ENCODE measurements at regions not wholly inside any gene's neighbourhood (a gene's known extent, or its start where the extent isn't known, plus 50 kb on each side); places are given as distances from the start of the nearest gene placed in this dataset.

DNA sequence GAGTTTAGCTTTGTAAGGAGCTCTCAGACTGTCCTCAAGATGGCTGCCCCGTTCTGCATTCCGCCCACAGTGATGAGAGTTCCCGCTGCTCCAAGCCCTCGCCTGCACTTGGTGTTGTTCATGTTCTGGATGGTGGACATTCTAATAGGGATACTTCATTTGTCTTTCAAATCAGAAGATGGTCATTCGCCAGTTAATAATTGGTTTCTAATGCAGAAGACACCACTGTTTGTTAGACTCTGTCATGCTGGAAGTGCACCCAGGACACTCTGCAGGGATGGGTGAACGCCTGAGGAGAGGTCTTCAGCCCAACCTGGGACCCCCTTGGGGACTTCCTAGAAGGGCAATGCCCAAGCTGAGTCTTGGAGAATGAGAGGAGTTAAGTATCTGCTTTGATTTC is 836.4 kb downstream of the TBC1D22A start:
- TF ChIP-seq, protein P1, sequence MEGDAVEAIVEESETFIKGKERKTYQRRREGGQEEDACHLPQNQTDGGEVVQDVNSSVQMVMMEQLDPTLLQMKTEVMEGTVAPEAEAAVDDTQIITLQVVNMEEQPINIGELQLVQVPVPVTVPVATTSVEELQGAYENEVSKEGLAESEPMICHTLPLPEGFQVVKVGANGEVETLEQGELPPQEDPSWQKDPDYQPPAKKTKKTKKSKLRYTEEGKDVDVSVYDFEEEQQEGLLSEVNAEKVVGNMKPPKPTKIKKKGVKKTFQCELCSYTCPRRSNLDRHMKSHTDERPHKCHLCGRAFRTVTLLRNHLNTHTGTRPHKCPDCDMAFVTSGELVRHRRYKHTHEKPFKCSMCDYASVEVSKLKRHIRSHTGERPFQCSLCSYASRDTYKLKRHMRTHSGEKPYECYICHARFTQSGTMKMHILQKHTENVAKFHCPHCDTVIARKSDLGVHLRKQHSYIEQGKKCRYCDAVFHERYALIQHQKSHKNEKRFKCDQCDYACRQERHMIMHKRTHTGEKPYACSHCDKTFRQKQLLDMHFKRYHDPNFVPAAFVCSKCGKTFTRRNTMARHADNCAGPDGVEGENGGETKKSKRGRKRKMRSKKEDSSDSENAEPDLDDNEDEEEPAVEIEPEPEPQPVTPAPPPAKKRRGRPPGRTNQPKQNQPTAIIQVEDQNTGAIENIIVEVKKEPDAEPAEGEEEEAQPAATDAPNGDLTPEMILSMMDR (IDR thresholded peaks at IDR 0.05) = no peak
- no peak for TF ChIP-seq POLR2A (IDR thresholded peaks at IDR 0.05)

All from tibial nerve (tissue), 3 donors.